NCI-H1092 treated with DMSO at 0.1 percent for 48 hours (cell line): ENCODE measurements at regions not wholly inside any gene's neighbourhood (a gene's known extent, or its start where the extent isn't known, plus 50 kb on each side); places are given as distances from the start of the nearest gene placed in this dataset.

Experiments used
- DNase-seq: peaks from one replicate; lab custom pipeline; 2025; lab: John Stamatoyannopoulos, UW

- no peak for DNase-seq
Observed at GRCh38 chr18:78740876-78741275, 238.7 kb upstream of the SALL3 start.

- no peak for DNase-seq
Observed at GRCh38 chr18:78741381-78742217, 238.0 kb upstream of the SALL3 start.

GRCh38 chr18:78742218-78742745 lies 237.3 kb upstream of the SALL3 start:
- no peak for DNase-seq

GRCh38 chr18:78743078-78743477 lies 236.5 kb upstream of the SALL3 start:
- DNase-seq, result no peak

GRCh38 chr18:78751664-78752063 lies 228.0 kb upstream of the SALL3 start:
- no peak for DNase-seq

GRCh38 chr18:78753240-78753639 lies 226.4 kb upstream of the SALL3 start:
- no peak for DNase-seq

- no peak for DNase-seq
Observed at GRCh38 chr18:78754311-78755043, 225.1 kb upstream of the SALL3 start.

- DNase-seq, result no peak
Observed at GRCh38 chr18:78757014-78757413, 222.6 kb upstream of the SALL3 start.

- no peak for DNase-seq
Observed at GRCh38 chr18:78758496-78758895, 221.1 kb upstream of the SALL3 start.

GRCh38 chr18:78762753-78763152 lies 216.9 kb upstream of the SALL3 start:
- no peak for DNase-seq

GRCh38 chr18:78764544-78764943 lies 215.1 kb upstream of the SALL3 start:
- no peak for DNase-seq

- no peak for DNase-seq
Observed at GRCh38 chr18:78765142-78765541, 214.5 kb upstream of the SALL3 start.

- DNase-seq, result no peak
Observed at GRCh38 chr18:78765637-78766281, 213.9 kb upstream of the SALL3 start.

- no peak for DNase-seq
Observed at GRCh38 chr18:78766651-78767533, 212.7 kb upstream of the SALL3 start.

- DNase-seq, result no peak
Observed at GRCh38 chr18:78767648-78768071, 212.0 kb upstream of the SALL3 start.

- no peak for DNase-seq
Observed at GRCh38 chr18:78768221-78768620, 211.4 kb upstream of the SALL3 start.

GRCh38 chr18:78768656-78769501 lies 210.7 kb upstream of the SALL3 start:
- peak; percentile 55 for DNase-seq

GRCh38 chr18:78769502-78770105 lies 210.0 kb upstream of the SALL3 start:
- peak; percentile 82 for DNase-seq

- peak; percentile 82 for DNase-seq
Observed at GRCh38 chr18:78770139-78770822, 209.3 kb upstream of the SALL3 start.

- DNase-seq, result no peak
Observed at GRCh38 chr18:78770823-78771139, 208.8 kb upstream of the SALL3 start.
